T-helper 9 cell (primary cell): ENCODE measurements at regions not wholly inside any gene's neighbourhood (a gene's known extent, or its start where the extent isn't known, plus 50 kb on each side); places are given as distances from the start of the nearest gene placed in this dataset.

Source experiments
- DNase-seq: peaks from one replicate; pipeline ENCODE4 v3.0.0-alpha.2; 2020

DNA sequence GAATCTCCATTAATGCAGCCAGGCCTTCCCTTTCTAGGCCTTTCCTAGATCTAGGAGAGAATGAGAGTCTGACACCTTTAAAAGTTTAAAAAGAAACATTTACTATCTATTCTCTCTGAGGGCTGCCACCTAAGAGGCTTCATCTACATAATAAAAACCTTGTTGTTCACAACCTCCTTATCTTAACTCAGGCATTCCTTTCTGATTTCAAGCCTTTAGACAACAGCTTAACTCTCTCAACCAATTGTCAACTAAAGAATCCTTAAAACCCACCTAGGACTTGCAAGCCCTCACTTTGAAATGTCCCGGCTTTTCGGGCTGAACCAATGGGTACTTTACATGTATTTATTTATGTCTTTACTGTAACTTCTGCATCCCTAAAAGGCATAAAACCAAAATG, 64.3 kb upstream of the RET start:
- no peak for DNase-seq

DNA sequence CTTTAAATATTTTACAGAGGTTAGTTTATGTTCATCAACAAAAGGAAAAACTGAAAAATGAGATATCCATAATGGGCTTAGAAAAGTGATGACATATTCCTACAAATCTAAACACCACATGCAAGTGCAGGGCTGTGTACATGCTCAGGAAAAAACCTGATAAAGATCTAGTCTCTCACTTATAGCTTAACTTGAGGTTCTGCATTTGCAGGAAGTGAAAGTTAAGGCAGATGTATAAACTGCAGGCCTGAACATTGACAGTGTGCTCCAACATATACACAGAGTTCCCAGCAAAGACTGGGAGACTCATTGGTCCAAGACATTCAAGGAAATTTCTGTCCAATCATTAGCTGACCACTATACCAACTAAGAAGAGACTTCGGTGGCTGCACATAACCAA, 63.8 kb upstream of the RET start:
- DNase-seq, result no peak

DNA sequence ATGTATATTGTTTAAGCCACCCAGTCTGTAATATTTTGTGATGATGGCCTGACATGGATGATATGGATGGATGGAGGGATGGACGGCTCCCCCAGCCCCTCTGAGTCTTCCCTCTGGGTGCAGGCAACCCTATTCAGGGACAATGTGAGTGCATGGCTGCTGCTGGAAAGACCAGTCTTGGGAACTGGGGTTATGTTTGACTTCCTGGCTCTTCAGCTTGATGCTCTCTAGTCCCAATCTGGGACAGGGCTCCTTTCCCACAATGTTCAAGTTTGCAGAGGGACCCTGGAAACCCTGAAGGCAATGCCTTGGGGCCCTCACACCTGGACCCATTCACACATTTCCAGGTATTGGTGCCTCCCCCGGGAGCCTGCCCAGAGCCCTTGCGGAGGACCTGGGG, 52.3 kb upstream of the RET start:
- DNase-seq, result no peak

DNA sequence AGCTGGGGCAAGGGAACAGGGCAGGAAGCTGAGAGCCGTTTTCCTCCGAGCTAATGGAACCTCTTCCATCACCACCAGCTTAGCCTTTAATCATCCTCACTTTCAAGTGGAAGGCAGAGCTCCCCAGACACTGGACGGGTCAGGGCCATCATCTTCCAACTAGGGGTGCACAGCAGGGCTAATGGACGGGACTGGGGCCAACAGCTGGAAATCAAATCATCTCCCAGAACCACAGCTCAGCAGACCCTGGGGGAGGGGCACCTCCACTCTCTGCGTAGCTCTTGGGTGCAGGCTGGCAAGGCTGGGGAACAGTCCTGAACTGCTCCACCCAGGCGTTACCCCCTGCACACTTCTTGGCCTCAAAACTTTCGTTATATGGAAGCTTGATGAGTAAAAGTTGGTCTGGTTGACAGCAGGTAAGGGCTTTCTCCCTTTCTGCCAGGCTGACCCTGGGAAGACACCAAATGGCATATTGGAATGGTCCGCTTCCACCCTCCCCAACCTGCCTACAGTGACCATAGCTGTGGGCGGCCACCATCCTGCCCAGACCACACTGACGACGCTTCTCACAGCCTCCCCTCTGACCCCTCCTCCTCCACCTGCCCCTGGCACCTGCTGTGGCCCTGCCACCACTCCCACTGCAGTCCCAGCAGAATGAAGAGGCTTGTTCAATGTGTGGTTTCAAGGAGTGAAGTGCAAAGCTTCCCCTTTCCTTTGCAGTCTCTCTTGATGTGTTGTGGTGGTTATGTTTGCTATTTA, 51.7 kb upstream of the RET start:
- no peak for DNase-seq

DNA sequence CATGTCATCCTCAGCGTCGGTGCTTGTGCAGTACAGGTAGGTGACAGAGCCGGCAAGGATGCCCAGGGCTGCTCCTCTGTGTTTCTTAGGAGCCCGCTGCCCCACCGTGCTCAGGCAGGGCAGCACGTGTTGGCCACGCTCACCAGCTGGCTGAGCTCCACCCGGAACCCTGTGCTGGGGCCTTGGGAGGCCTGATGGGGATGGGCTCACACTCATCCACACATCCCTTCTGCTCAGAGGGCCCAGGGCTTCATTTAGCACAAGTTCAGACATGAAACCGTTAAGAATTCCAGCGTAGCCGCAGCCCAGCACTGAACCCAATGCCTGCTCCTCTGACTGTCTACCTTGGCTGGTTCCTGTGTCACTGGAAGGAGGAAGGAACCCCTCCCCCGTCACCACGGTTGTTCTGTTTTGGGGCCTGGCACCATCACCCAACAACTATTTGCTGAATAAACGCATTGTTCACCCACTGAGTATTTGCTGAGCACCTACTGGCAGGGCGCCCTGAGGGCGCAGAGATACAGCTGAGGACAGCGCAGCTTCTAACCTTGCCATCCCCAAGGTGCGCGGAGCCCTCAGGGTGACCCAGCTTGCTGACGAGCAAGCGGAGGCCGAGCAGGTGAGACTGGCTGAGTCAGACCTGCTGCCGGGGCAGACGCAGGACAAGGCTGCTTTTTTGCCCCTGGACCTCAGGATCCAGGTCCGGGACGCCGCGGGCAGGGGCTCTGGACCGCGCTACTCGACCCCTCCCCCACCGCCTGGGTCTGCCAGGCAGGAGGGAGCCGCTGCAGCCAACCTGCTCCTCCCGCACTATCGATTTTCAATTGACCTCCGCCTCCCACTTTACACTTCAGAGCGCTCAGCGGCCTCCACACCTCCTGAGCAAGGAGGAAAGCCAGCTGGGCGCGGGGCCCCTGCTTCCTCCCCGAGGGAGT, 50.6 kb upstream of the RET start:
- no peak for DNase-seq
